GM23248 (cell line): ENCODE measurements at regions not wholly inside any gene's neighbourhood (a gene's known extent, or its start where the extent isn't known, plus 50 kb on each side); places are given as distances from the start of the nearest gene placed in this dataset.

Experiments used
- DNase-seq: peaks from one replicate; pipeline ENCODE4 v3.0.0-alpha.2; 2015
- H2AFZ ChIP-seq: fragments of 200-600 bp; sonication (generic); 2 replicates; pipeline ENCODE4 v1.6.1; 2016; ENCODE audit warnings: antibody characterized with exemption
- H3F3A ChIP-seq: fragments of 200-600 bp; sonication (generic); 2 replicates; pipeline ENCODE4 v1.6.1; 2016; ENCODE audit warnings: mild to moderate bottlenecking, antibody characterized with exemption, mixed run types; ENCODE audit not compliant: insufficient read depth
- H3K27ac ChIP-seq: fragments of 200-600 bp; sonication (generic); 2 replicates; pipeline ENCODE4 v1.5.1; 2016; ENCODE audit warnings: mild to moderate bottlenecking
- H3K27me3 ChIP-seq: fragments of 200-600 bp; sonication (generic); replicated peaks from 2 replicates; pipeline ENCODE4 v1.6.1; 2016; ENCODE audit warnings: mild to moderate bottlenecking; ENCODE audit not compliant: insufficient read depth
- H3K36me3 ChIP-seq: fragments of 200-600 bp; sonication (generic); 2 replicates; pipeline ENCODE4 v1.6.1; 2016; ENCODE audit warnings: low read depth, mild to moderate bottlenecking
- H3K4me1 ChIP-seq: fragments of 200-600 bp; sonication (generic); 2 replicates; pipeline ENCODE4 v1.6.1; 2016; ENCODE audit warnings: mild to moderate bottlenecking; ENCODE audit not compliant: insufficient read depth
- H3K4me2 ChIP-seq: fragments of 200-600 bp; sonication (generic); one replicate; pipeline ENCODE4 v1.6.1; 2016; ENCODE audit warnings: mild to moderate bottlenecking; ENCODE audit not compliant: unreplicated experiment
- H3K4me3 ChIP-seq: fragments of 200-600 bp; sonication (generic); 2 replicates; pipeline ENCODE4 v1.5.1; 2016; ENCODE audit warnings: mild to moderate bottlenecking
- H3K79me2 ChIP-seq: fragments of 200-600 bp; sonication (generic); 2 replicates; pipeline ENCODE4 v1.6.1; 2016; ENCODE audit warnings: mild to moderate bottlenecking; ENCODE audit not compliant: insufficient read depth
- H3K9ac ChIP-seq: fragments of 200-600 bp; sonication (generic); 2 replicates; pipeline ENCODE4 v1.6.1; 2016; ENCODE audit warnings: mild to moderate bottlenecking
- H3K9me2 ChIP-seq: fragments of 200-600 bp; sonication (generic); 2 replicates; pipeline ENCODE4 v1.6.1; 2016; ENCODE audit warnings: mixed run types, mild to moderate bottlenecking, moderate library complexity; ENCODE audit not compliant: insufficient read depth
- H3K9me3 ChIP-seq: fragments of 200-600 bp; sonication (generic); one replicate; pipeline ENCODE4 v1.6.1; 2017; ENCODE audit warnings: low read depth
- H4K20me1 ChIP-seq: fragments of 200-600 bp; sonication (generic); 2 replicates; pipeline ENCODE4 v1.6.0; 2016; ENCODE audit not compliant: insufficient read depth
- EZH2 ChIP-seq: fragments of 200-600 bp; sonication (generic); IDR thresholded peaks from 2 replicates; pipeline ENCODE4 v1.6.1; 2018; ENCODE audit warnings: antibody characterized with exemption, mild to moderate bottlenecking; ENCODE audit not compliant: insufficient read depth, poor library complexity, severe bottlenecking
- EZH2phosphoT487 ChIP-seq: fragments of 200-600 bp; sonication (generic); IDR thresholded peaks from 2 replicates; pipeline ENCODE4 v1.6.1; 2018; ENCODE audit warnings: antibody characterized with exemption, moderate library complexity, mild to moderate bottlenecking, low read depth; ENCODE audit not compliant: insufficient read depth
- WGBS, 2 experiments: methylation state at CpG; one replicate each; pipeline ENCODE4 v1.1.6; 2015 to 2017; ENCODE audit warnings: low lambda C conversion rate in 2 of 2, low coverage in 1 of 2; ENCODE audit errors: missing lambda C conversion rate in 2 of 2; 5-methylcytosine and 5-hydroxymethylcytosine counted together
- in situ Hi-C: fragments of 300-500 bp; cut with MboI; formaldehyde crosslinking; loops from 2 replicates; pipeline ENCODE4 v1.15.0; 2020

DNA sequence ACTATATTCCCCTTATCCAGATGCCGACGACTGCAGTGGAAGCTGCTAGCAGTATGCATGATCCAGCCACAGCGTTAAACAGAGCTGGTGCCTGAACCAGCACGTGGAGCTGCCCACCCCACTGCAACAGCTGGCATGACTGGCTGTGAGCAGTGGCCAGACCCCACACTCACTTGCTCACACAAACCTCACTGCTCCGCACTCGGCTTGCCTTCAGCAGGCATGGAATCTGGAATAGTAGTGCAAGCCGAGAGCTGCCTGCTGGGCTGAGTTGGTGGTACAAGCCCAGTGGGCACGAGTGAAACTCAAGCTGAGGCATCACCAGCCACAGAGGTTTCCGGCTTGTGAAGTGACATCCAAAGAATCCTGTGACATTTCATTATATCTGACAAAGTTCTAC lies 1197.6 kb downstream of the FAM133A start:
- Histone ChIP-seq H3K9me2 (no peaks in the 10 kb centered on the region), H3F3A (no peaks in the 10 kb centered on the region), H2AFZ (no peak overlapping the region), H3K27ac (no peak overlapping the region), H3K27me3 (no peaks in the 10 kb centered on the region), H3K79me2 (no peaks in the 10 kb centered on the region), H3K9me3 (no peaks in the 10 kb centered on the region), H3K4me2 (no peak overlapping the region), H3K36me3 (no peaks in the 10 kb centered on the region), H3K4me3 (no peak overlapping the region), H3K4me1 (no peaks in the 10 kb centered on the region), H3K9ac (no peak overlapping the region), H4K20me1 (no peaks in the 10 kb centered on the region)
- in situ Hi-C loops, result no loop called here
- TF ChIP-seq EZH2phosphoT487 (no peak), EZH2 (no peak)
- WGBS, 2 experiments, result 27 to 34% methylated on average over 7 to 9 of the region's 9 CpGs
- DNase-seq, result no peak

DNA sequence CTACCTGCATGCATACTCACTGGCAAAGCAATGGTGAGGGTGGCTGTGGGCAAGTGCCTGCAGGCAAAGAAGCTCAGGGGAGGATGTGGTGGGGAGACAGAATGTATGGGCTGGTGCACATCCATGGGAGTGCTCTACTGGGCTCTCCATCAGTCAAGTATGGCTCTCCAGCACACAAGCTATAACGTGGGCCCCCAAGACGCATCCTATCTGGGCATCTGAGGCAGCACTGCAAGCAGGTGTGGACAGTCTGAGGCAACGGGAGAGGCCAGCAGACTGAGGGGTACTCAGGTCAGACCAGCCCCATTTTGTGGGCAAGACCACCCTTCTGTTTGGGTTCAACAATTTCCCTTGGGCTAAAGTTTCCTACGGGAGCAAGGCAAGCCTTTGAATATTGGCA lies 1227.8 kb downstream of the FAM133A start:
- H4K20me1 ChIP-seq, result no peaks in the 10 kb centered on the region
- no peak overlapping the region for H3K27ac ChIP-seq
- in situ Hi-C loops, result no loop called here
- no peaks in the 10 kb centered on the region for H3K9me3 ChIP-seq
- no peaks in the 10 kb centered on the region for H3K79me2 ChIP-seq
- H2AFZ ChIP-seq, result no peak overlapping the region
- H3K4me3 ChIP-seq, result no peak overlapping the region
- H3K36me3 ChIP-seq, result no peaks in the 10 kb centered on the region
- H3K9ac ChIP-seq, result no peak overlapping the region
- H3K4me1 ChIP-seq, result no peaks in the 10 kb centered on the region
- H3K9me2 ChIP-seq, result no peaks in the 10 kb centered on the region
- H3F3A ChIP-seq, result no peaks in the 10 kb centered on the region
- no peak for DNase-seq
- H3K4me2 ChIP-seq, result no peak overlapping the region
- 0 to 40% methylated on average over 1 of the region's 4 CpGs for WGBS, 2 experiments
- no peaks in the 10 kb centered on the region for H3K27me3 ChIP-seq
- TF ChIP-seq EZH2 (no peak), EZH2phosphoT487 (no peak)

DNA sequence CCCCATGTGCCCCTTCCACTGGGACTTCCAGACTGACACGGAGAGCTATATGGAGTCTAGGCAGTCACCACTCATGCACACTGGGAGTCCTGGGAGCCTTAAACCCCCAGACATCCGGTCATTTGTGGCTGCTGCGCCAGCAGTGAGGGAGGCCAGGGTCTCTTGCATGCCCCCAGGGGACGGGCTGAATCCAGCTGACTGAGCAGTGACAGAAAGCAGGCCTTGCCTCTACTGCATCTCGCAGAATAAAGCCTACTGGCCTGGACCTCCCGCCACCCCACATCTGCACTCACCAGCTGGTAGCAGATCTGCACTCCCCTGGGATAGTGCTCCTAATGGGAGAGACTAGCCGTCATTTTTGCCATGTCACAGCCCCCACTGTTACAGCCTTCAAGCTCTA lies 1234.2 kb downstream of the FAM133A start:
- H4K20me1 ChIP-seq, result no peaks in the 10 kb centered on the region
- H3K36me3 ChIP-seq, result no peaks in the 10 kb centered on the region
- H3K9me2 ChIP-seq, result no peaks in the 10 kb centered on the region
- no peak overlapping the region for H2AFZ ChIP-seq
- H3K9ac ChIP-seq, result no peak overlapping the region
- TF ChIP-seq EZH2 (no peak), EZH2phosphoT487 (no peak)
- 13 to 20% methylated on average over 2 to 4 of the region's 7 CpGs for WGBS, 2 experiments
- H3F3A ChIP-seq, result no peaks in the 10 kb centered on the region
- no peak overlapping the region for H3K4me2 ChIP-seq
- no peak overlapping the region for H3K27ac ChIP-seq
- no peaks in the 10 kb centered on the region for H3K9me3 ChIP-seq
- no peak overlapping the region for H3K4me3 ChIP-seq
- H3K27me3 ChIP-seq, result no peaks in the 10 kb centered on the region
- no peaks in the 10 kb centered on the region for H3K4me1 ChIP-seq
- no peaks in the 10 kb centered on the region for H3K79me2 ChIP-seq
- no peak for DNase-seq
- in situ Hi-C loops, result no loop called here

DNA sequence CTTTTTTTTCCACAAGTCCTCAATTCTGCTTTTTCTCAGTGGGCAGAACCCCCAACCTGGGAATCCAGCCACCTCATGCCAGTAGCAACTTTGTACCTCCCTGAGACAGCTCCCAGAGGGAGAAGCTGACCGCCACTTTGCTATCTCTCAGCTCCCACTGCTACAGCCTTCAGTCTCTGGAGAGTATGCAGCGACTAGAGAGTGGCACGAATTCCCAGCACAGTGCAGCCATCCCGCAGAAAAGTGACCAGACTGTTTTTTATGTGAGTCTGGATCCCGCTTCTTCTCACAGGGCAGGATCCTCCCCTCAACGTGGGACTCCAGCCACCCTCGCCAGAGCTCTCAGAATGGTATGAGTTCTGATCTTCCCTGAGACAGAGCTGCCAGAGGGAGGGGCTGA lies 1234.6 kb downstream of the FAM133A start:
- Histone ChIP-seq H3K9me3 (no peaks in the 10 kb centered on the region), H3K27me3 (no peaks in the 10 kb centered on the region), H3F3A (no peaks in the 10 kb centered on the region), H3K4me3 (no peak overlapping the region), H3K9me2 (no peaks in the 10 kb centered on the region), H3K4me1 (no peaks in the 10 kb centered on the region), H3K27ac (no peak overlapping the region), H2AFZ (no peak overlapping the region), H4K20me1 (no peaks in the 10 kb centered on the region), H3K79me2 (no peaks in the 10 kb centered on the region), H3K4me2 (no peak overlapping the region), H3K9ac (no peak overlapping the region), H3K36me3 (no peaks in the 10 kb centered on the region)
- DNase-seq, result no peak
- in situ Hi-C loops, result no loop called here
- TF ChIP-seq EZH2 (no peak), EZH2phosphoT487 (no peak)
- 16 to 38% methylated on average over 3 to 7 of the region's 7 CpGs for WGBS, 2 experiments

DNA sequence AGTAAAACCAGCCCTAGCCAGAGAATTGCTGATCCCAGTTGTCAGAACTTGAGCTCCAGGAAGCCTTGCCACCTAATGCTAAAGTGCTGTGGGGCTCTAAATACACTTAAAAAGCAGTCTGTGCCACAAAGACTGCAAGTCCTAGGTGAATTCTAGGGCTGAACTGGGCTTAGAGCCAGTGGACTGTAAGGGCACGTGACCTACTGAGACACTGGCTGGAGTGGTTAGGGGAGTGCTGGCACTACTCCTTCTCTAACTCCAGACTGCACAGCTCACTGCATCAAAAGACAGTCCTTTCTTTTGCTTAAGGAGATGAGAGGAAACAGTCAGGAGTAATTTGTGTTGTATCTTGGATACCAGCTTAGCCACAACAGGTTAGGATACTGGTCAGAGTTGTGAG lies 1240.2 kb downstream of the FAM133A start:
- H3K27ac ChIP-seq, result no peak overlapping the region
- H3K4me1 ChIP-seq, result no peaks in the 10 kb centered on the region
- no peaks in the 10 kb centered on the region for H4K20me1 ChIP-seq
- H3K36me3 ChIP-seq, result no peaks in the 10 kb centered on the region
- H3K4me2 ChIP-seq, result no peak overlapping the region
- H3K27me3 ChIP-seq, result no peaks in the 10 kb centered on the region
- in situ Hi-C loops, result no loop called here
- H3K9ac ChIP-seq, result no peak overlapping the region
- no peak overlapping the region for H3K4me3 ChIP-seq
- no peak overlapping the region for H2AFZ ChIP-seq
- H3K9me2 ChIP-seq, result no peaks in the 10 kb centered on the region
- TF ChIP-seq EZH2 (no peak), EZH2phosphoT487 (no peak)
- no peaks in the 10 kb centered on the region for H3K79me2 ChIP-seq
- no peaks in the 10 kb centered on the region for H3F3A ChIP-seq
- 0 to 25% methylated on average over 1 of the region's 1 CpG for WGBS, 2 experiments
- H3K9me3 ChIP-seq, result no peaks in the 10 kb centered on the region
- DNase-seq, result no peak
